ENCODE measurements at regions not wholly inside any gene's neighbourhood (a gene's known extent, or its start where the extent isn't known, plus 50 kb on each side); places are given as distances from the start of the nearest gene placed in this dataset.

DNA sequence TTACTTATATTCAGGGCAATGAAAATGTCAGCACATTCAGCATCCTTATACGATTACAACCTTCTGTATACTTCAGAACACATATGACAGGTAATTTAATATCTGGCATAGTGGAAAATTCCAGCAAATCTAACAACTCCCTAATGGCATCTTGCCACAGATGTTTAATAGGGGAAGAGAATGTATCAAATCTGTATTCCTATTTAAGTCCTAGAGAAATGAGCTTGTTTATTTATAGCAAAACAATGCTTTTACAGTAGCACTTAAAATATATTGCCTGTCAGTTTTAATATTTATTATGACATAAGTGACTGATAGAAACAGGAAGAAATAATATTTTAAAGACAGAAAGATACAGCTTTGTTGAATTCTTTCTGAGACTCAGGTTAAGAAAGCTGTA lies 1101.8 kb upstream of the B3GALT2 start:
- TF ChIP-seq, protein P1, sequence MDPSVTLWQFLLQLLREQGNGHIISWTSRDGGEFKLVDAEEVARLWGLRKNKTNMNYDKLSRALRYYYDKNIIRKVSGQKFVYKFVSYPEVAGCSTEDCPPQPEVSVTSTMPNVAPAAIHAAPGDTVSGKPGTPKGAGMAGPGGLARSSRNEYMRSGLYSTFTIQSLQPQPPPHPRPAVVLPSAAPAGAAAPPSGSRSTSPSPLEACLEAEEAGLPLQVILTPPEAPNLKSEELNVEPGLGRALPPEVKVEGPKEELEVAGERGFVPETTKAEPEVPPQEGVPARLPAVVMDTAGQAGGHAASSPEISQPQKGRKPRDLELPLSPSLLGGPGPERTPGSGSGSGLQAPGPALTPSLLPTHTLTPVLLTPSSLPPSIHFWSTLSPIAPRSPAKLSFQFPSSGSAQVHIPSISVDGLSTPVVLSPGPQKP (IDR thresholded peaks at IDR 0.05; ENCODE audit: low read depth, low read length) = no peak
- no peak for TF ChIP-seq SREBF2 (IDR thresholded peaks at IDR 0.05)
- TF ChIP-seq CHD4 (IDR thresholded peaks at IDR 0.05; ENCODE audit: borderline replicate concordance) = no peak
- H3K4me1 ChIP-seq = no peaks in the 10 kb centered on the region
- DNase-seq (ENCODE audit: low read depth in 1 of 2, low spot score in 1 of 2) (no peak), ATAC-seq (no peak), FAIRE-seq (no peak)
- H3K4me3 ChIP-seq = no peak overlapping the region
- no peak overlapping the region for H3K4me2 ChIP-seq
- 53% methylated on average over 1 of the region's 1 CpG for WGBS (ENCODE audit: missing lambda C conversion rate)
- ChIA-PET POLR2A (no interaction called here), CTCF (no interaction called here)
- no peak overlapping the region for H3K27ac ChIP-seq
- no peaks in the 10 kb centered on the region for H3K9me3 ChIP-seq

DNA sequence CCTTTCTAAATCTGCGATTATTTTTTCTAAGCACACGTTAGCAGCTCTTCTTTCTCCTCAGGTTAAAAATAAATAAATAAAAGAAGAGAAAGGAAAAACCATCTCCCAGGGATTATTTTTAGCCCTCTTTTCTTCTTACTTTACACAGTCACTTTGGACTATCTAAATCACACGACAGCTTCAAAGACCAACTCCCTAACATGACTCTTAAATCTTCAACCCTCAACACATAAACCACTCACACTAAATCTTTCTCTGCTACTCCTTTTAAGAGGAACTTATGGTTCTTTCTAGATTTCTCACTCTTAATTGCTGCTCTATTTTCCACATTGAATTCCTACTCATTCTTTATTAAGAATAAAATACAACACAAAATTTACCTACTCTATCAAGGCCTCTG lies 1095.0 kb upstream of the B3GALT2 start:
- DNase-seq (ENCODE audit: low read depth in 1 of 2, low spot score in 1 of 2) (no peak), FAIRE-seq (no peak), ATAC-seq (no peak)
- 82% methylated on average over 3 of the region's 3 CpGs for WGBS (ENCODE audit: missing lambda C conversion rate)
- no peaks in the 10 kb centered on the region for H3K9me3 ChIP-seq
- no peak overlapping the region for H3K4me3 ChIP-seq
- no peak overlapping the region for H3K27ac ChIP-seq
- TF ChIP-seq HOXB13 (CRISPR knock-in tag; IDR thresholded peaks at IDR 0.05; ENCODE audit: low read depth) (no peak), CEBPB (IDR thresholded peaks at IDR 0.05) (no peak), JUNB (IDR thresholded peaks at IDR 0.05) (no peak), FOXS1 (CRISPR knock-in tag; IDR thresholded peaks at IDR 0.05) (no peak), RFX5 (IDR thresholded peaks at IDR 0.05) (no peak), RARB (CRISPR knock-in tag; IDR thresholded peaks at IDR 0.05) (no peak), RNF2 (IDR thresholded peaks at IDR 0.05; ENCODE audit: borderline replicate concordance, low read depth) (no peak), JUN (IDR thresholded peaks at IDR 0.05) (no peak), EHF (CRISPR knock-in tag; IDR thresholded peaks at IDR 0.05) (no peak), BHLHE40 (IDR thresholded peaks at IDR 0.05; ENCODE audit: low read depth, low read length) (no peak), MAX (IDR thresholded peaks at IDR 0.05) (no peak), CHD2 (IDR thresholded peaks at IDR 0.05; ENCODE audit: low read length, partially characterized antibody) (no peak), GATA3 (IDR thresholded peaks at IDR 0.05; ENCODE audit: borderline replicate concordance) (no peak), HEYL (CRISPR knock-in tag; IDR thresholded peaks at IDR 0.05) (no peak)
- TF ChIP-seq, protein P2, sequence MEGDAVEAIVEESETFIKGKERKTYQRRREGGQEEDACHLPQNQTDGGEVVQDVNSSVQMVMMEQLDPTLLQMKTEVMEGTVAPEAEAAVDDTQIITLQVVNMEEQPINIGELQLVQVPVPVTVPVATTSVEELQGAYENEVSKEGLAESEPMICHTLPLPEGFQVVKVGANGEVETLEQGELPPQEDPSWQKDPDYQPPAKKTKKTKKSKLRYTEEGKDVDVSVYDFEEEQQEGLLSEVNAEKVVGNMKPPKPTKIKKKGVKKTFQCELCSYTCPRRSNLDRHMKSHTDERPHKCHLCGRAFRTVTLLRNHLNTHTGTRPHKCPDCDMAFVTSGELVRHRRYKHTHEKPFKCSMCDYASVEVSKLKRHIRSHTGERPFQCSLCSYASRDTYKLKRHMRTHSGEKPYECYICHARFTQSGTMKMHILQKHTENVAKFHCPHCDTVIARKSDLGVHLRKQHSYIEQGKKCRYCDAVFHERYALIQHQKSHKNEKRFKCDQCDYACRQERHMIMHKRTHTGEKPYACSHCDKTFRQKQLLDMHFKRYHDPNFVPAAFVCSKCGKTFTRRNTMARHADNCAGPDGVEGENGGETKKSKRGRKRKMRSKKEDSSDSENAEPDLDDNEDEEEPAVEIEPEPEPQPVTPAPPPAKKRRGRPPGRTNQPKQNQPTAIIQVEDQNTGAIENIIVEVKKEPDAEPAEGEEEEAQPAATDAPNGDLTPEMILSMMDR (IDR thresholded peaks at IDR 0.05) = no peak
- TF ChIP-seq, protein P3, sequence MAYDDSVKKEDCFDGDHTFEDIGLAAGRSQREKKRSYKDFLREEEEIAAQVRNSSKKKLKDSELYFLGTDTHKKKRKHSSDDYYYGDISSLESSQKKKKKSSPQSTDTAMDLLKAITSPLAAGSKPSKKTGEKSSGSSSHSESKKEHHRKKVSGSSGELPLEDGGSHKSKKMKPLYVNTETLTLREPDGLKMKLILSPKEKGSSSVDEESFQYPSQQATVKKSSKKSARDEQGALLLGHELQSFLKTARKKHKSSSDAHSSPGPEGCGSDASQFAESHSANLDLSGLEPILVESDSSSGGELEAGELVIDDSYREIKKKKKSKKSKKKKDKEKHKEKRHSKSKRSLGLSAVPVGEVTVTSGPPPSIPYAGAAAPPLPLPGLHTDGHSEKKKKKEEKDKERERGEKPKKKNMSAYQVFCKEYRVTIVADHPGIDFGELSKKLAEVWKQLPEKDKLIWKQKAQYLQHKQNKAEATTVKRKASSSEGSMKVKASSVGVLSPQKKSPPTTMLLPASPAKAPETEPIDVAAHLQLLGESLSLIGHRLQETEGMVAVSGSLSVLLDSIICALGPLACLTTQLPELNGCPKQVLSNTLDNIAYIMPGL (CRISPR knock-in tag; IDR thresholded peaks at IDR 0.05; ENCODE audit: borderline replicate concordance) = no peak
- POLR2A ChIA-PET = no interaction called here
- no peak overlapping the region for H3K4me2 ChIP-seq
- no peaks in the 10 kb centered on the region for H3K4me1 ChIP-seq
- CTCF ChIA-PET = no interaction called here

- H3K9me3 ChIP-seq = no peaks in the 10 kb centered on the region
- no peak for FAIRE-seq
- TF ChIP-seq HES2 (IDR thresholded peaks at IDR 0.05) (no peak), RFX5 (IDR thresholded peaks at IDR 0.05) (no peak), CHD4 (IDR thresholded peaks at IDR 0.05; ENCODE audit: borderline replicate concordance) (no peak), HEYL (CRISPR knock-in tag; IDR thresholded peaks at IDR 0.05) (no peak), POLR2A (IDR thresholded peaks at IDR 0.05; ENCODE audit: low read length) (no peak), FOSL2 (IDR thresholded peaks at IDR 0.05) (no peak), FOSL2 (CRISPR knock-in tag; IDR thresholded peaks at IDR 0.05) (no peak), GATA3 (IDR thresholded peaks at IDR 0.05; ENCODE audit: borderline replicate concordance) (no peak), NPAS2 (CRISPR knock-in tag; IDR thresholded peaks at IDR 0.05; ENCODE audit: borderline replicate concordance) (no peak), MAFK (IDR thresholded peaks at IDR 0.05; ENCODE audit: partially characterized antibody) (no peak)
- TF ChIP-seq, protein P1 (IDR thresholded peaks at IDR 0.05; ENCODE audit: low read depth, low read length) = no peak
- no peak overlapping the region for H3K27ac ChIP-seq
- no peaks in the 10 kb centered on the region for H3K4me1 ChIP-seq
- ChIA-PET POLR2A (no interaction called here), CTCF (no interaction called here)
- ATAC-seq = no peak
- no peak overlapping the region for H3K4me3 ChIP-seq
- DNase-seq (ENCODE audit: low read depth in 1 of 2, low spot score in 1 of 2) = peak in 1 of 2 experiments; percentile 4
- WGBS (ENCODE audit: missing lambda C conversion rate) = 69% methylated on average over 4 of the region's 4 CpGs
- H3K4me2 ChIP-seq = no peak overlapping the region
These were observed 1094.0 kb upstream of the B3GALT2 start for GRCh38 chr1:194280463-194280862.

All from A549 (cell line).